ENCODE measurements at regions not wholly inside any gene's neighbourhood (a gene's known extent, or its start where the extent isn't known, plus 50 kb on each side); places are given as distances from the start of the nearest gene placed in this dataset.
"Not testable (repeated sequence)": the region's sequence is repeated elsewhere in the genome, so short reads cannot be mapped to it uniquely, and the experiment has no call there.

DNA sequence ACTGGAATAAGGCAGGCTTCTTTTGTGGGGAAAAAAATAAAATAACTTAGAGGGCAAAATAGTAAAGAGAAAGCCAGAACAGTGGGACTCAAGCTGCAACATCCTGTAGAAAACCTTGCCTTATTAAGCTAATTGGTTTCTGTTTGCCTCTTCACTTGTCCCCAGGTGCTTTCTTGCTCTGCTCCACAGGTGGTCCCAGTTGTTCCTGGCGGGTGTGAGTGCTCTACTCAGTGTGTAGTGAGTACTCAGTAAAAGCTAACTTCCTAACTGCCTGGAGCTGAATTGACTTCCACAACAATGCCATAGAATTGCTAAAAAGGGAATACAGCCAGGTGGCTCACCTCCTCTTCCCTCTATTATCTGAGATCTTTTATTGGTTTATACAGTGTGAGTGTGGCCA lies 930.2 kb downstream of the C4orf33 start:
- Histone ChIP-seq H3K36me3 (ENCODE audit: control insufficient read depth, insufficient read depth, low read length) (no peaks in the 10 kb centered on the region), H3K9me3 (ENCODE audit: control insufficient read depth, low read length) (no peaks in the 10 kb centered on the region), H3K4me3 (ENCODE audit: extremely low read depth, insufficient read depth, low read length, poor library complexity, severe bottlenecking) (no peak overlapping the region), H3K27ac (ENCODE audit: low read depth, low read length, severe bottlenecking) (no peak overlapping the region), H3K4me1 (ENCODE audit: control insufficient read depth, insufficient read depth, low read length, poor library complexity, severe bottlenecking) (no peaks in the 10 kb centered on the region)
- 0% methylated on average over 1 of the region's 1 CpG; no CpG with 5 or more reads in 1 of the 2 experiments for WGBS, 2 experiments (ENCODE audit: insufficient coverage in 2 of 2)

DNA sequence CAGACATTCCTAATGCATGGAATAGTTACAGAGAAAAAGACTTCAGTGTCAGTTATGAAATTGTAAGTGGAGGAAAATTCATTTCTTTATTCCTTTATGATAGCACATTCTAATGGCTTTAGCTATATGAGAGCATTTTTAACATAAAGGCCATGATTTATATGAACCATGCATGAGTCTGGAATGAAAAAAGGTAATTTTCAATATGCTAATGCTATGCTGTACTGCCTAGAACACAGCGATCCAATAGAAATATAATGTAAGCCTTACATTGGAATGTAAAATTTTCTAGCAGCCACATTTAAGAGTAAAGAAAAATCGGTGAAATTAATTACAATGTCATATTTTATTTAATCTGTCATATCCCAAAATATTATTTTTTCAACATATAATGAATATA lies 932.0 kb downstream of the C4orf33 start:
- WGBS, 2 experiments (ENCODE audit: insufficient coverage in 2 of 2): no CpG with 5 or more reads among the region's 2 CpGs
- Histone ChIP-seq H3K9me3 (ENCODE audit: control insufficient read depth, low read length) (no peaks in the 10 kb centered on the region), H3K4me1 (ENCODE audit: control insufficient read depth, insufficient read depth, low read length, poor library complexity, severe bottlenecking) (no peaks in the 10 kb centered on the region), H3K4me3 (ENCODE audit: extremely low read depth, insufficient read depth, low read length, poor library complexity, severe bottlenecking) (no peak overlapping the region), H3K36me3 (ENCODE audit: control insufficient read depth, insufficient read depth, low read length) (no peaks in the 10 kb centered on the region), H3K27ac (ENCODE audit: low read depth, low read length, severe bottlenecking) (no peak overlapping the region)

DNA sequence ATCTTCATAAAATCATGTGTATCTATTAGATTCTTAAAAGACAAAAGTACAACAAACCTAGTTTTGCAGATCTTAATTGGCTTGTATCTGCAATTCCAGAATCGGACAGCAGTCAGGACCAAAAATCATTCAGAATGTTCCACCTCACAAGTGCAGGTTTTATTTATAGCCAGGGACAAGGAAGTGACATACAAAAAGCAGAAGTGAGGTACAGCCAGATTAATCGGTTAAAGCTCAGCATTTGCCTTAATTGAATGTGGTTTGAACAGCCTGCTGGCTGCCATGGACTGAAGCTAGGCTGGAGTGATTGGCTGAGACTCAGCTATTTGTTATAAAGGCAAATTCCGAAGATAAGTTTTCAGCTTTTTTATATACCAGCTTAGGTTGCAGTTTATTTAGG lies 932.6 kb downstream of the C4orf33 start:
- Histone ChIP-seq H3K36me3 (ENCODE audit: control insufficient read depth, insufficient read depth, low read length) (no peaks in the 10 kb centered on the region), H3K27ac (ENCODE audit: low read depth, low read length, severe bottlenecking) (no peak overlapping the region), H3K4me1 (ENCODE audit: control insufficient read depth, insufficient read depth, low read length, poor library complexity, severe bottlenecking) (no peaks in the 10 kb centered on the region), H3K4me3 (ENCODE audit: extremely low read depth, insufficient read depth, low read length, poor library complexity, severe bottlenecking) (no peak overlapping the region), H3K9me3 (ENCODE audit: control insufficient read depth, low read length) (no peaks in the 10 kb centered on the region)
- 70 to 86% methylated on average over 1 to 2 of the region's 3 CpGs for WGBS, 2 experiments (ENCODE audit: insufficient coverage in 2 of 2)

DNA sequence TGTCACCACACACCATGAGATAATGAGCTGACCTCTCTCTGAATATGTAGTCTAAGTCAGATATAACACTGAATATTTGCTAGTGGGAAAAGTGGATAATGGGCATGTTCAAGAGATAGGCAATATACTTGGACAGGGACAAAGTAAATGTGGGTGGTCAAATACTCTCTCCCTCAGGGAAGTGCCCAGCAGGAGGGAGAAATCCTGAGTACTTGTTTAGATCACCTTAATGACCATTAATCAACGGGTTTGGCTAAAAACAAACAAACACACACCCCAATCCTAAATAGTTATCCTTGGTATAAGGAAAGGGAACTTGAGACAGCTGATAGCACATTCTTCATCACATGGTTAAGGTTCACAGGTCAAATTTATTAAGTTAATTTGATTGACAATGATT lies 933.5 kb downstream of the C4orf33 start:
- Histone ChIP-seq H3K27ac (ENCODE audit: low read depth, low read length, severe bottlenecking) (no peak overlapping the region), H3K36me3 (ENCODE audit: control insufficient read depth, insufficient read depth, low read length) (no peaks in the 10 kb centered on the region), H3K9me3 (ENCODE audit: control insufficient read depth, low read length) (no peaks in the 10 kb centered on the region), H3K4me1 (ENCODE audit: control insufficient read depth, insufficient read depth, low read length, poor library complexity, severe bottlenecking) (no peaks in the 10 kb centered on the region), H3K4me3 (ENCODE audit: extremely low read depth, insufficient read depth, low read length, poor library complexity, severe bottlenecking) (no peak overlapping the region)
- no CpG with 5 or more reads among the region's 1 CpG for WGBS, 2 experiments (ENCODE audit: insufficient coverage in 2 of 2)

- Histone ChIP-seq H3K4me1 (ENCODE audit: control insufficient read depth, insufficient read depth, low read length, poor library complexity, severe bottlenecking) (no peaks in the 10 kb centered on the region), H3K9me3 (ENCODE audit: control insufficient read depth, low read length) (no peaks in the 10 kb centered on the region), H3K27ac (ENCODE audit: low read depth, low read length, severe bottlenecking) (no peak overlapping the region), H3K36me3 (ENCODE audit: control insufficient read depth, insufficient read depth, low read length) (no peaks in the 10 kb centered on the region), H3K4me3 (ENCODE audit: extremely low read depth, insufficient read depth, low read length, poor library complexity, severe bottlenecking) (no peak overlapping the region)
- WGBS, 2 experiments (ENCODE audit: insufficient coverage in 2 of 2): 100% methylated on average over 4 of the region's 4 CpGs; no CpG with 5 or more reads in 1 of the 2 experiments
Observed at GRCh38 chr4:130031858-130032257, 935.9 kb downstream of the C4orf33 start.

GRCh38 chr4:130033657-130034056 lies 937.7 kb downstream of the C4orf33 start:
- not testable (repeated sequence) for H3K9me3 ChIP-seq (ENCODE audit: control insufficient read depth, low read length); H3K4me1 ChIP-seq (ENCODE audit: control insufficient read depth, insufficient read depth, low read length, poor library complexity, severe bottlenecking); H3K27ac ChIP-seq (ENCODE audit: low read depth, low read length, severe bottlenecking); H3K36me3 ChIP-seq (ENCODE audit: control insufficient read depth, insufficient read depth, low read length); H3K4me3 ChIP-seq (ENCODE audit: extremely low read depth, insufficient read depth, low read length, poor library complexity, severe bottlenecking)
- WGBS, 2 experiments (ENCODE audit: insufficient coverage in 2 of 2): 85 to 91% methylated on average over 2 to 4 of the region's 7 CpGs

DNA sequence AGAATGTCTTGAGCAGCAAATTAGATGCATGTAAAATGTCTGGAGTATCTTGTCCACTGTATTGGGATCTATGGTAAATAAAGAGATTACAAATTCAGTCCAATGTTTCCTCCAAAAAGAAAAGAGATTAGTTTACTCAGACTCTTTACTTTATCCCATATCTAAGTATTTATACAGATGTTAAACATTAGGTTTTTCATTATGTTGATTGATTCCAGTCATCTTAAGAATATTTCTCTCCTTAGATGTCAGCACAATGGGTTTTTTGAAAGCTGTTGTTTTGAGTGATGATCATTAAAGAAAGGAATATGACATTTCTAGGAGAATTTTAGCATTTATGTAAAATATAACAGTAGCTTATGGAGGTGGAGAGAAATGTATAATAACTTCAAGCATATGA lies 938.9 kb downstream of the C4orf33 start:
- Histone ChIP-seq H3K4me3 (ENCODE audit: extremely low read depth, insufficient read depth, low read length, poor library complexity, severe bottlenecking) (no peak overlapping the region), H3K36me3 (ENCODE audit: control insufficient read depth, insufficient read depth, low read length) (no peaks in the 10 kb centered on the region), H3K27ac (ENCODE audit: low read depth, low read length, severe bottlenecking) (no peak overlapping the region), H3K9me3 (ENCODE audit: control insufficient read depth, low read length) (no peaks in the 10 kb centered on the region), H3K4me1 (ENCODE audit: control insufficient read depth, insufficient read depth, low read length, poor library complexity, severe bottlenecking) (no peaks in the 10 kb centered on the region)

- WGBS, 2 experiments (ENCODE audit: insufficient coverage in 2 of 2): no CpG with 5 or more reads among the region's 1 CpG
- no peak overlapping the region for H3K27ac ChIP-seq (ENCODE audit: low read depth, low read length, severe bottlenecking)
Observed at GRCh38 chr4:130035391-130035790, 939.4 kb downstream of the C4orf33 start.

DNA sequence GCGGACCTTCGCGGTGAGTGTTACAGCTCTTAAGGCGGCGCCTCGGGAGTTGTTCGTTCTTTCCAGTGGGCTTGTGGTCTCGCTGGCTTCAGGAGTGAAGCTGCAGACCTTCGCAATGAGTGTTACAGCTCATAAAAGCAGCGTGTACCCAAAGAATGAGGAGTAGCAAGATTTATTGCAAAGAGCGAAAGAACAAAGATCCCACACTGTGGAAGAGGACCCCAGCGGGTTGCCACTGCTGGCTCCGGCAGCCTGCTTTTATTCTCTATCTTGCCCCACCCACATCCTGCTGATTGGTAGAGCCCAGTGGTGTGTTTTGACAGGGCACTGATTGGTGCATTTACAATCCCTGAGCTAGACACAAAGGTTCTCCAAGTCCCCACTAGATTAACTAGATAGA lies 941.9 kb downstream of the C4orf33 start:
- not testable (repeated sequence) for H3K27ac ChIP-seq (ENCODE audit: low read depth, low read length, severe bottlenecking); H3K4me3 ChIP-seq (ENCODE audit: extremely low read depth, insufficient read depth, low read length, poor library complexity, severe bottlenecking); H3K9me3 ChIP-seq (ENCODE audit: control insufficient read depth, low read length); H3K4me1 ChIP-seq (ENCODE audit: control insufficient read depth, insufficient read depth, low read length, poor library complexity, severe bottlenecking); H3K36me3 ChIP-seq (ENCODE audit: control insufficient read depth, insufficient read depth, low read length)
- WGBS, 2 experiments (ENCODE audit: insufficient coverage in 2 of 2): 91 to 94% methylated on average over 11 of the region's 13 CpGs

More at GRCh38 chr4:130035391-130035790, 939.4 kb downstream of the C4orf33 start:
- Histone ChIP-seq H3K36me3 (ENCODE audit: control insufficient read depth, insufficient read depth, low read length) (no peaks in the 10 kb centered on the region), H3K4me3 (ENCODE audit: extremely low read depth, insufficient read depth, low read length, poor library complexity, severe bottlenecking) (no peak overlapping the region), H3K4me1 (ENCODE audit: control insufficient read depth, insufficient read depth, low read length, poor library complexity, severe bottlenecking) (no peaks in the 10 kb centered on the region), H3K9me3 (ENCODE audit: control insufficient read depth, low read length) (no peaks in the 10 kb centered on the region)

- not testable (repeated sequence) for H3K27ac ChIP-seq (ENCODE audit: low read depth, low read length, severe bottlenecking)
Observed at GRCh38 chr4:130038540-130038939, 942.6 kb downstream of the C4orf33 start.

DNA sequence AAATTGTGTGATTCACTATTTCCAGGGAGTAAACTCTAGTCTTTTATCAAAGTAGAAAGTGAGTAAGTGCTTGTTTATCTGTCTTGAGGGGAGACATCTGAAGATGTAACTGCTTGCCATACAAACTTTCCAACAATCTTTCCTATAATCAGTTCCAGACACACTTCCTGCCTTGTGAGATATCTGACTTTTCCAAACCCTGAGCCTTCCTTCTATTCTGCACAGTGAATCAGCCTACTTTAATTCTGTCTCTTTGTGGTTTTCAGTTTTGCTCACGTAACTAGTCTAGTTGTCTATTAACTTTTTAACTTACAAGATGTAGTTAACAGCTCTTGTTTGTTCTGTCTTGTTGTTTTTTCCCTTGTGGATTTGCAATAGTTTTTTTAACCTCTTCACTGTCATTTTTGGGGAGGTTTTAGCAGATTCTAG lies 947.8 kb downstream of the C4orf33 start:
- Histone ChIP-seq H3K36me3 (ENCODE audit: control insufficient read depth, insufficient read depth, low read length) (no peaks in the 10 kb centered on the region), H3K27ac (ENCODE audit: low read depth, low read length, severe bottlenecking) (peak overlapping the region; percentile 61), H3K4me1 (ENCODE audit: control insufficient read depth, insufficient read depth, low read length, poor library complexity, severe bottlenecking) (no peaks in the 10 kb centered on the region), H3K4me3 (ENCODE audit: extremely low read depth, insufficient read depth, low read length, poor library complexity, severe bottlenecking) (no peak overlapping the region), H3K9me3 (ENCODE audit: control insufficient read depth, low read length) (no peaks in the 10 kb centered on the region)
- WGBS, 2 experiments (ENCODE audit: insufficient coverage in 2 of 2): no CpG with 5 or more reads among the region's 1 CpG

More at GRCh38 chr4:130038540-130038939, 942.6 kb downstream of the C4orf33 start:
- not testable (repeated sequence) for H3K9me3 ChIP-seq (ENCODE audit: control insufficient read depth, low read length); H3K4me3 ChIP-seq (ENCODE audit: extremely low read depth, insufficient read depth, low read length, poor library complexity, severe bottlenecking); H3K4me1 ChIP-seq (ENCODE audit: control insufficient read depth, insufficient read depth, low read length, poor library complexity, severe bottlenecking); H3K36me3 ChIP-seq (ENCODE audit: control insufficient read depth, insufficient read depth, low read length)
- WGBS, 2 experiments (ENCODE audit: insufficient coverage in 2 of 2): 97 to 98% methylated on average over 14 to 16 of the region's 32 CpGs
